Heart right ventricle (tissue), 16 donors: ENCODE measurements at regions not wholly inside any gene's neighbourhood (a gene's known extent, or its start where the extent isn't known, plus 50 kb on each side); places are given as distances from the start of the nearest gene placed in this dataset.
"Not testable (repeated sequence)": the region's sequence is repeated elsewhere in the genome, so short reads cannot be mapped to it uniquely, and the experiment has no call there.

Experiments used
- ATAC-seq, 8 donors: fragments of 200-7000 bp; cut with Tn5 transposase; one replicate each; pipeline ENCODE4 v1.9.1; 2020; ENCODE audit warnings: mild to moderate bottlenecking in 8 of 8, moderate library complexity in 8 of 8, moderate number of reproducible peaks in 1 of 8
- DNase-seq, 2 donors: peaks; one replicate each; pipeline ENCODE4 v3.0.0-alpha.2; 2020
- H3K27ac ChIP-seq, 10 donors: fragments of 200-600 bp; sonication (generic) in 2 of 10; one replicate each; pipeline versions ENCODE4 v1.5.0 to v1.8.0; 2020 to 2022; ENCODE audit warnings: mild to moderate bottlenecking in 3 of 10
- H3K27me3 ChIP-seq, 7 donors: fragments of 200-600 bp; one replicate each; pipeline ENCODE4 v1.8.0; 2021 to 2022; ENCODE audit warnings: mild to moderate bottlenecking in 2 of 7
- H3K36me3 ChIP-seq, 9 donors: fragments of 200-600 bp; sonication (generic) in 1 of 9; one replicate each; pipeline versions ENCODE4 v1.5.0 to v1.8.0; 2020 to 2022; ENCODE audit warnings: mild to moderate bottlenecking in 2 of 9
- H3K4me1 ChIP-seq, 9 donors: fragments of 200-600 bp; sonication (generic) in 1 of 9; one replicate each; pipeline versions ENCODE4 v1.5.0 to v1.8.0; 2020 to 2022; ENCODE audit warnings: mild to moderate bottlenecking in 4 of 9
- H3K4me3 ChIP-seq, 10 donors: fragments of 200-600 bp; sonication (generic) in 2 of 10; one replicate each; pipeline versions ENCODE4 v1.5.0 to v1.8.0; 2020 to 2022; ENCODE audit warnings: mild to moderate bottlenecking in 7 of 10, moderate library complexity in 2 of 10
- H3K9me3 ChIP-seq, 11 donors: fragments of 200-600 bp in 10 of 11; sonication (generic) in 2 of 11; one replicate each; pipeline versions ENCODE4 v1.5.0 to v1.8.0; 2013 to 2022; ENCODE audit warnings: mild to moderate bottlenecking in 2 of 11, control low read depth in 1 of 11, moderate library complexity in 1 of 11
- WGBS, 2 donors: extraction: QIAGEN DNeasy Blood & Tissue Kit; methylation state at CpG; one replicate each; pipeline ENCODE4 v1.1.7; 2013; ENCODE audit warnings: inconsistent platforms in 1 of 2; 5-methylcytosine and 5-hydroxymethylcytosine counted together
- intact Hi-C, 10 donors: fragments of 100-400 bp; cut with DNase I; formaldehyde crosslinking; loops; one replicate each; pipeline versions ENCODE4 v1.11.1 to v1.14.2; 2022
- TF ChIP-seq, protein P1 (sequence below), 9 donors: fragments of 200-600 bp; sonication (generic) in 2 of 9; IDR thresholded peaks; one replicate each; pipeline versions ENCODE4 v1.5.0 to v1.8.0; 2021 to 2022; ENCODE audit warnings: antibody characterized with exemption in 9 of 9, mild to moderate bottlenecking in 5 of 9, moderate library complexity in 1 of 9
- donor health status: Arrhythmogenic right ventricular cardiomyopathy.
- donor health status: ischemic (EF 13 %, LVEDD 7.1; RV severe dilation, severe dysfunction).
- donor health status: healthy with polysubstance abuse.
- donor health status: DM: no; HTN: yes; CAD: no.
- donor health status: DM: no; HTN: no; CAD: no.
- donor health status: ischemic (EF 25% LVEDD 6.9; RV normal size, moderate dysfunction).
- donor health status: ischemic (EF 25% LVEDD 5.7; RV mildly dilated, moderate dysfunction).
- donor health status: healthy.
- donor health status: DM: yes; HTN: yes; CAD: no.
- donor health status: Ischemic cardiomyopathy.
- donor health status: ischemic (EF 35%, LVEDD 5.7; RV mildly dilated, moderate dysfunction).
- donor health status: nonischemic (EF 11% LVEDD 7.7; RV severe dilation, severe dysfunction).
- donor health status: DM: yes; HTN: yes; CAD: no.
- donor health status: PGD.
- donor health status: ischemic (EF 29% LVEDD 5.4; RV normal size, mild dysfunction).
- donor health status: nonischemic (EF 23%, LVEDD 6.1; RV moderate dilation, normal function).

DNA sequence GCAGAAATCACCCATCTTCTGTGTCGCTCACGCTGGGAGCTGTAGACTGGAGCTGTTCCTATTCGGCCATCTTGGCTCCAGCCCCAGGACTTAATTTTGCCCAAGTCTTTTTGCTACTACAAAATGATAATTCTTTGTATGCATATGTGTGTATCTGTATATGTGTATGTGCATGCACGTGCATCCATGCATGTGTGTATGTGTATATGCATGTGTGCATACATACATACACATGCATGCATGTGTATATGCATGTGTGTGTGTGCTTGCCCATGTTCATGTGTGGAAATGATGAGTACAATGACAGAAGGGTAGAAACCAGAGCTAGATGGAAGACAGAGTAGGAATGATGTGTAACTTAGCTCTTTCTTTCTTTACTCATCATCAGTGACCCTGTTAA is 497.9 kb upstream of the SPRED2 start:
- no peak for ATAC-seq
- no peak overlapping the region for H3K27ac ChIP-seq
- no peak overlapping the region for H3K4me3 ChIP-seq
- H3K36me3 ChIP-seq = no peaks in the 10 kb centered on the region
- H3K4me1 ChIP-seq = no peaks in the 10 kb centered on the region
- WGBS, 2 donors = 92 to 93% methylated on average over 4 of the region's 4 CpGs
- intact Hi-C loops = no loop called here
- DNase-seq = no peak
- H3K9me3 ChIP-seq = no peaks in the 10 kb centered on the region
- TF ChIP-seq, protein P1, sequence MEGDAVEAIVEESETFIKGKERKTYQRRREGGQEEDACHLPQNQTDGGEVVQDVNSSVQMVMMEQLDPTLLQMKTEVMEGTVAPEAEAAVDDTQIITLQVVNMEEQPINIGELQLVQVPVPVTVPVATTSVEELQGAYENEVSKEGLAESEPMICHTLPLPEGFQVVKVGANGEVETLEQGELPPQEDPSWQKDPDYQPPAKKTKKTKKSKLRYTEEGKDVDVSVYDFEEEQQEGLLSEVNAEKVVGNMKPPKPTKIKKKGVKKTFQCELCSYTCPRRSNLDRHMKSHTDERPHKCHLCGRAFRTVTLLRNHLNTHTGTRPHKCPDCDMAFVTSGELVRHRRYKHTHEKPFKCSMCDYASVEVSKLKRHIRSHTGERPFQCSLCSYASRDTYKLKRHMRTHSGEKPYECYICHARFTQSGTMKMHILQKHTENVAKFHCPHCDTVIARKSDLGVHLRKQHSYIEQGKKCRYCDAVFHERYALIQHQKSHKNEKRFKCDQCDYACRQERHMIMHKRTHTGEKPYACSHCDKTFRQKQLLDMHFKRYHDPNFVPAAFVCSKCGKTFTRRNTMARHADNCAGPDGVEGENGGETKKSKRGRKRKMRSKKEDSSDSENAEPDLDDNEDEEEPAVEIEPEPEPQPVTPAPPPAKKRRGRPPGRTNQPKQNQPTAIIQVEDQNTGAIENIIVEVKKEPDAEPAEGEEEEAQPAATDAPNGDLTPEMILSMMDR (IDR thresholded peaks at IDR 0.05) = no peak
- peaks cover 0 to 18% (median 0%) of the 10 kb centered on the region in 7 donors for H3K27me3 ChIP-seq

DNA sequence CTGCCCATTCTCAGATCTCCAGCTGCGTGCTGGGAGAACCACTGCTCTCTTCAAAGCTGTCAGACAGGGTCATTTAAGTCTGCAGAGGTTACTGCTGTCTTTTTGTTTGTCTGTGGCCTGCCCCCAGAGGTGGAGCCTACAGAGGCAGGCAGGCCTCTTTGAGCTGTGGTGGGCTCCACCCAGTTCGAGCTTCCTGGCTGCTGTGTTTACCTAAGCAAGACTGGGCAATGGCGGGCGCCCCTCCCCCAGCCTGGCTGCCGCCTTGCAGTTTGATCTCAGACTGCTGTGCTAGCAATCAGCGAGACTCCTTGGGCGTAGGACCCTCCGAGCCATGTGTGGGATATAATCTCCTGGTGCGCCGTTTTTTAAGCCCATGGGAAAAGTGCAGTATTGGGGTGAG is 497.3 kb upstream of the SPRED2 start:
- intact Hi-C loops, H3K4me3 ChIP-seq, H3K36me3 ChIP-seq, H3K4me1 ChIP-seq, H3K9me3 ChIP-seq, H3K27ac ChIP-seq, ATAC-seq, DNase-seq: not testable (repeated sequence)
- WGBS, 2 donors = 80 to 82% methylated on average over 7 to 10 of the region's 10 CpGs
- peaks cover 0 to 18% (median 0%) of the 10 kb centered on the region in 7 donors for H3K27me3 ChIP-seq

DNA sequence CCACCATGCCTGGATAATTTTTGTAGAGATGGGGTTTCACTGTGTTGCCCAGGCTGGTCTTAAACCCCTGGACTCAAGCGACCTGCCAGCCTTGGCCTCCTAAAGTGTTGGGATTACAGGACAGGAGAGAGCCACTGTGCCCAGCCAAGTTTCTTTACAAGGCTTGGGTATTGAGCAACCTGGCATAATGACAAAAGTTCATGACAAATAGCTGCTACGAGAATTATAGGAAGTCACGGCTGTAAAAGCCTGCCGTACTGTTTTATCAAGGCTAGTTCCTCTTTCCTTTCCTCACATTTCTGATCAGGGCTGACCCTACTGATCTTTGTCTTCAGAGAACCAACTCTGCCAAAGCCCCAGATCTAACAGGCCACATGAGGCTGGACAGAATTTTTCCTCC is 490.4 kb upstream of the SPRED2 start:
- ATAC-seq = peak in 5 of 8 donors; percentile 14 to 90 (median 26)
- intact Hi-C loops = no loop called here

DNA sequence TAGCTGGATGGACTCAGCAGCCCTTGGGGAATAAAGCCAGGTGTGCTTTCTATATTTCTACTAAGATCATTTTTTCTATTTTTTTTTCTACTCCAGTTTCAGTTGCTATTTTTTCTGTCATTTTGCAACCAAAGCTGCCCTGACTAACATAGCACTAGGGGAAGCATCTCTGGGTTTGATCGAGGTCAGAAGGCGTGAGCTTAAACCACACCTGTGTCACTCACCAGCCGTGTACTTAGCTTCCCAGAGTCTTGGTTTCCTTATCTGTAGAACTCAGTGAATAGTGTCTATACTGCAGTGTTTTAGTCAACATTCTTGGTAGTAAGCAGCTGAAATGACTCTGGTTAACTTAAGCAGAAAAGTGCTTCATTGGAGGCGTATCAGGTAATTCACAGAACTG is 489.6 kb upstream of the SPRED2 start:
- H3K27ac ChIP-seq = no peak overlapping the region
- WGBS, 2 donors = 51 to 66% methylated on average over 4 of the region's 4 CpGs
- H3K9me3 ChIP-seq = no peaks in the 10 kb centered on the region
- no peak for DNase-seq
- H3K27me3 ChIP-seq = no peaks in the 10 kb centered on the region
- no peak overlapping the region for H3K4me3 ChIP-seq
- H3K36me3 ChIP-seq = no peaks in the 10 kb centered on the region
- peaks cover 0 to 15% (median 0%) of the 10 kb centered on the region in 9 donors for H3K4me1 ChIP-seq
- ATAC-seq = no peak
- intact Hi-C loops = no loop called here
- TF ChIP-seq, protein P1 (IDR thresholded peaks at IDR 0.05) = no peak

More for the DNA sequence above, 490.4 kb upstream of the SPRED2 start:
- WGBS, 2 donors = 31 to 53% methylated on average over 4 of the region's 4 CpGs
- Histone ChIP-seq H3K4me1 (peaks cover 0 to 15% (median 0%) of the 10 kb centered on the region in 9 donors), H3K4me3 (no peak overlapping the region), H3K9me3 (no peaks in the 10 kb centered on the region), H3K27me3 (no peaks in the 10 kb centered on the region), H3K27ac (no peak overlapping the region), H3K36me3 (no peaks in the 10 kb centered on the region)
- DNase-seq = no peak
- TF ChIP-seq, protein P1 (IDR thresholded peaks at IDR 0.05) = no peak

DNA sequence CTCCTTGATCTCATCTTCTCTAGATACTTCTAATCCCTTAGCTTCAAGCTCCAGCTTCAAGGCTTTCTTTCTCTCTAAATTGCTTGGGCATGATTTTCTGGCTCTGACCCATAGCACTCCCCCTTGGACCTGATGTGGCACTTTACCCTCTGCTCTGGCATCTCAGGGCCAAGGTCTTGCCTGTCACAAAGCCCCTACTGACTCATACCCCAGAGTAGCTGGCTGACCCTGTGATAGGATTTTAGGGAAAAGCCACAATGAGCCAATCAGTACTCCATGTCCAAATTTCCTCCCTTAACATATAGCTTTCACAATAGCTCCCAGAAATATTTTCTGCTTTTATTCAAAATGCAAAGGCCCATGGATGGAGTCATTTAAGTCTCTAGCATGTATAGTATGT is 488.7 kb upstream of the SPRED2 start:
- Histone ChIP-seq H3K36me3 (no peaks in the 10 kb centered on the region), H3K27me3 (no peaks in the 10 kb centered on the region)
- intact Hi-C loops = no loop called here

More for the DNA sequence above, 488.7 kb upstream of the SPRED2 start:
- Histone ChIP-seq H3K9me3 (no peaks in the 10 kb centered on the region), H3K27ac (no peak overlapping the region), H3K4me1 (peaks cover 0 to 15% (median 0%) of the 10 kb centered on the region in 9 donors), H3K4me3 (no peak overlapping the region)
- no peak for DNase-seq
- TF ChIP-seq, protein P1 (IDR thresholded peaks at IDR 0.05) = no peak
- no peak for ATAC-seq
